ENCODE measurements at regions not wholly inside any gene's neighbourhood (a gene's known extent, or its start where the extent isn't known, plus 50 kb on each side); places are given as distances from the start of the nearest gene placed in this dataset.
"Not testable (repeated sequence)": the region's sequence is repeated elsewhere in the genome, so short reads cannot be mapped to it uniquely, and the experiment has no call there.

DNA sequence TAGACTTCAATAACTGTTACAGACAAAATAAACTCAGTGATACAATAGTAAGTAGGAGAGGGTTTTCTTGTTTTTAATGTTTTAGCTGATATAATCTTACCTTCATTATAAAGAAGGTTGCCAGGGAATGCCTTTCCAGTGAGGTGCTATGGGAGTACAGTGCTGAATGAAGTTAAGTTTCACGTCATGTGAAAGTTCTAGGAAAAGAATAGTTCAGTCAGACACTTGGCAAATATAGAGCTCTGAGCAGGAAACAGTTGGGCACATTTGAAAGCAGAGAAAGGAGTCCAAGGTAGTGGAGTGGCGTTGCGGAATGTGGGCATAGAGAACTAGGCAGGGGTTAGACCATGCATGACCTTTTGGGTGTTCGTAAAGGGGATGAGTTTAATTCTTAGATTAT lies 88.6 kb upstream of the DCN start:
- ATAC-seq, result no peak
- intact Hi-C loops (cut with DNase I), result no loop called here
- no peak for DNase-seq (ENCODE audit: low spot score)

DNA sequence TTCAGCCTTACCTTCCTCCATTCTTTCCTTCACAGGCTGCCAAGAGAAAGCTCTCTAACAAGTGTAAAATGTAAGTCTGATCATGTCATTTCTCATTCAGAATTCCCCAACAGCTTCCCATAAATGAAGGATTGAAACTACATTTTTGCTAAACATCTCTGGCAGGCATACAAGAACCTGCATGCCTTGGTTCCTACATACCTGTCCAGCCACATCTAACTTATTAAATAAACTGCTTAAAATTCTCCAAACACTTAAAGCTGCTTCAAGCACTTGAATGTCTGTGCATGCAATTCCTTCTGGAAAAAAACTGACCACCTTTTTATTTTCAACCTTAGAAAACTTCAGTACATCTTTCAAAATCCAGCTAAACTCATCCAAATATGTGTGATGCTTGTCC lies 84.4 kb upstream of the DCN start:
- intact Hi-C loops (cut with DNase I), result no loop called here
- no peak for ATAC-seq
- DNase-seq (ENCODE audit: low spot score), result no peak

DNA sequence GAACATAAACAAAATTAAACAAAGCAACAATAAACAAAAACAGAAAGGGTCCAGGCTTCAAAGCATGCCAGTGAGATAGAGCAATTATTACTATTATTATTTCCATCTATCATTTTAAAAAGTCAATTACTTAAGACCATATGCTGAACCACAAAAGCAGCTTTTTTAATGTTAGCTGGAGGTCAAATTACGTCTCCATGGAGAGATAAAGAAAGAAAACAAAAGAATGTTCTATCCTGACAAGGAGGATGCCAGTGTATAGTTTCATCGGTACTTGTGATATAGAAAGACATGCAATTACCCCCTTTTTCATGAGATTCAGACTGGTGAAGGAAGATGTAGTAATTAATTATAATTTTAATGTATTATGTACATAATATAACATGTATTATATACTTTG lies 81.6 kb upstream of the DCN start:
- intact Hi-C loops (cut with DNase I), result no loop called here
- ATAC-seq (no peak), DNase-seq (ENCODE audit: low spot score) (no peak)

DNA sequence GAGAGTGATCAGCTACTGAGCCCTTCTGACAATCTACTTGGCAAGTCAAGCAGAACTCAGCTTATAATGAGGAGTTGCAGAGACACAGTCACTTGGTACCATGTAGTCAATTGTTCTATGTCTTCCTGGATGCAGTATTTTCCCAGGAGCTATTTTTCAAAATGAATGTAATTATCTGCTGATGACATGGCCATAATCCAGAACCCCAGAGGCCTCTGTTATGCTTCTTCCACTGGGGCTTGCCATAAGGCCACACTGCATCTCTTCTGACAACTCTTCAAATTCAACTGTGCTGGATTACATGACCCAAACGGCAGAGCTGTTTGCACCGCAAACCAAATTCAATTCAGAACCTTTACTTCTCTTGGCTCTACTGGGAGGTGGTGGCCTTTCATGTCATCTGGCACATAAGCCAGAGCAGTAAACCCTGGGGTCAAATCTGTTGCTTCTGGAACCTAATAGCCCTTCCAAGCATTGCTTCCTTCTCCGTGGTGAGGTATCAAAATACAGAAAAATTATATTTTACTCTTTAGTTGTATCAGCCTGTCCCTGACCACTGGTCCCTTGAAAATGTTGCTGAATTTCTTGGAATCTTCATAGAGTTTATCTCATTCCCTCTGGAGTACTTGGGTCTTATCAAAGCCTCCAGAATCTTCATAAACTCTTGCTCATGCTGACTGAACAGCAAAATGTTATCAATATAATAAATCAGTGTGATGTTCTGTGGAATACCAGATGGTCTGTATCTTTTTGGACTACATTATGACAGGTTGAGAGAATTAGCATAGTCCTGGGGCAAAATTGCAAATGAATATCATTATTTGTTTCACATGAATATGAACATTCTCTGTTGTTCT lies 79.4 kb upstream of the DCN start:
- ATAC-seq (peak; percentile 82), DNase-seq (ENCODE audit: low spot score) (no peak)
- intact Hi-C loops (cut with DNase I), result no loop called here

DNA sequence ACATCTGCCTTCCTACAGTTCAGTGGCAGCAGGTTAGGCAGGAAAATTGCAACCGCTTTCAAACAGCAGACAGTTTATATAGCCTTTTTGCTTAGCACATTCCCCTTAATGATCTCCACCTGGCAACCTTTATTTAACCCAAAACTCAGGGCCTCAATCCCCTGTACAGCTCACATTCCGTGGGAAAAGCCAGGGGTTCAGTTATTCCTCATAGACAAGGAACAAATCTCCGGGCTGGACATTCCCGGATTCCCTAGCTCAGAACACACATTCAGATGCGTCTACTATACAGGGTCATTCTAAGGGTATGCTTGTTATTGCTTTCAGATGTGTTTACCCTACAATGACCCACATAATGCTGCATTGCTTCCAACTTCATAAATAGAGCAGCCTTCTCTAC lies 73.8 kb upstream of the DCN start:
- intact Hi-C loops (cut with DNase I), result no loop called here
- DNase-seq (ENCODE audit: low spot score), result no peak
- peak; percentile 43 for ATAC-seq

DNA sequence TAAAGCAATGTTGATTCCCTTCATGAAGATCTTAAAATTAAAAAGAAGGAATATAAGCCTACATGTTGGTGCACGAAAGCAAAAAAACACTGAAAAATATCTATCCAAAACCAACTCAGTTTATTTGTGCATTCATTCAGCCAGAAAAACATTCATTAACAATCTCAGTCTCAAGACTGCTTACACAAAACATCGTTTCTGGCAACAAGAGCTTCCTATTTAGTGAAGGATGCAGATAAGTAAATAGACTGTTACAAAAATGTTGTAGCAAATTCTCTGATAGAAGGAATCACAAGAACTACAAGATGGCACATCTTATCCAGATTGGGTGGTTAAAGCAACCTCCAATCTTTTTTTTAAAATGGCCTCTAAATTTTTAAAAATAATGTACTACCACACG lies 69.7 kb upstream of the DCN start:
- DNase-seq (ENCODE audit: low spot score), result no peak
- ATAC-seq, result no peak
- intact Hi-C loops (cut with DNase I), result no loop called here

DNA sequence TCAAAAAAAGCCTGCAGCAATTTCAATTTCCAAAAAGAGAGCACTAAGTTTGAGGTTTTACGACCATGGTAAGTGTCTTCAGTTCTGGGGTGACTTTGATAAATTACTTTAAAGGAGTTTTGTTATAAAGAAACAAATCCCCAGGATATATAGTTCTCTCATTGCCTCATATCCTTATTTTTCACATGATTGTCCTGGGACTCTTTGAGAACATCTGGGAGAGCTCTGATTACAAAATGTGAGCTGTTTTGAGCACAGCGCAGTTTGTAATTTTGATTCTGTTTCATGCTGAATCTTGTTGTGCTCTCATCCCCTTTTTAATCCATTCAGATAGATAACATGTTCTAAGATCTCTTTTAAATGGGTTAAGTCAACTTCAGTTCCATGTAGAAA lies 67.7 kb upstream of the DCN start:
- peak; percentile 93 for ATAC-seq
- intact Hi-C loops (cut with DNase I), result no loop called here

DNA sequence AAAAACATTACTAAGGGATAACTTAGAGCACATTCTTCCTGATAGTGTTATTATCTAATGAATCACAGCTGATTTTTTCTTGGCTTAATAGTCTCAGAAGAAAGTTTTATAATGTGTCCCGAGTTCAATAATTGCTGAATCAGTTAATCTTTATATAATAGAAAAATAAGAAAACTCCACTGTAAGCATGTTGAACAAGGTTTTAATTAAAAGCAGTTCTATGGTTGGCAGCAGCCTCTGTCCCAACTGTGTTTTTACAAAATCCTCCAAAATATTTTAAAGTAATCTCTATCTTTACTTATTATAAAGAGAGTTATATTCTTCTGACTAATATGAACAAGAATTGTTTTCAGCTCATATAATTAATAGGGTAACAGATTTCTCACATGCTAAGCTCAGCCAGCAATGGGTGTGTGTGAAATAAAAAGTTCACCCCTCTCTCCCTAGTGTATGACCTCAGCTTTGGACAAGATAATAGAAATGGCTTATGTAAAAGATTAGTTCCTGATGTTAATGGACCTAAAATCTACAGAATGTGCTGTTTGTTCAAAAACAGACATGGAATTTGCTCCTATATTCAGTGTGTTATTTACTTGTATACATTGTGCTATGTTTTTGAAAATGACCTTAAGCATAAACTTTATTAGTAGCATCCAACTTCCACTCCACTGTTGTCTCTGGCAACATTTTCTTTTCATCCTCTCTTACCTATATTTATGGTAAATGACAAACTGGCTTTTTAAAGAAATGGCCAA lies 67.1 kb upstream of the DCN start:
- ATAC-seq (peak; percentile 87), DNase-seq (ENCODE audit: low spot score) (no peak)
- intact Hi-C loops (cut with DNase I), result no loop called here

More for the DNA sequence above, 67.7 kb upstream of the DCN start:
- DNase-seq (ENCODE audit: low spot score), result no peak

DNA sequence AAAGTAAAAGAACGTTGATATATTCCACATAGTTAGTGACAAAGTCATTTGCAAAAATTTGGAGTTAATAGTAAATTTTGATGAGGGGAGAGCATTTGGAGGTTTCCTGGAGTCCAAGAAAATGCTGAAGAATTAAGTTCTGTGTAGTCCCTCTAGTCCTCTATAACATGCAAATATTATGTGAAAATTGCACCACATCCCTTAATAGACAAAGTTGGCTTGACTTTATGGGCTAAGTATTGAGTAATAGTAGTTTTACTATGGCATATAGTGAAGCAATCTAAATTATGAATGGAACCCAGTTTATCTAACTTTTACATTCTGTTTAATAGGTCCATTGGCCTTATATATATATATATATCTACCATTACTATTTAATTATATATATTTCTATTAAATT lies 66.4 kb upstream of the DCN start:
- ATAC-seq (no peak), DNase-seq (ENCODE audit: low spot score) (no peak)
- intact Hi-C loops (cut with DNase I), result no loop called here

DNA sequence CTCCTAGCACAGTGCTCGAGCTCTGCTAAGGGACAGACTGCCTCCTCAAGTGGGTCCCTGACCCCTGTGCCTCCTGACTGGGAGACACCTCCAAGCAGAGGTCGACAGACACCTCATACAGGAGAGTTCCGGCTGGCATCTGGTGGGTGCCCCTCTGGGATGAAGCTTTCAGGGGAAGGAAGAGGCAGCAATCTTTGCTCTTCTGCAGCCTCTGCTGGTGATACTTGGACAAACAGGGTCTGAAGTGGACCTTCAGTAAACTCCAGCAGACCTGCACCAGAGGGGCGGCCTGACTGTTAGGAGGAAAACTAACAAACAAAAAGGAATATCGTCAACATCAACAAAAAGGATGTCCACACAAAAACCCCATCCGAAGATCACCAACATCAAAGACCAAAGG lies 60.6 kb upstream of the DCN start:
- peak; percentile 53 for DNase-seq (ENCODE audit: low spot score)
- intact Hi-C loops (cut with DNase I); ATAC-seq: not testable (repeated sequence)

DNA sequence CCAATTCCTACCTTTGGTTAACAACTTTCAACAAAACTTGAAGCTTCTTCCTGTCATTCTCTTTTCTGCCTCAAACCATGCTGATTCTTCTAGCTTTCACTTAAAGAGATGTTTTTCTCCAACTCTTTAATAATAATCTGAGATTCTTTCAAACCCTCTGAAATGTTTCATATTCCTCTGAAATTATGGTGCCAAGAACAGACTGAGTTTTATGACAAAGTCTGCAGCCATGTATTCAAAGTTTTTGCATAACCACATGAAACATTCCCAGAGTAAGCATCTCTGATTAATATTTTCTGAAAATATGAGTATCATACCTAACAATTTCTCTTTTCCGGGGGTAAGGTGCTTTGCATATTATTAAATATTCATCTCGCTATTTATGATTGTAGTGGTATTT lies 59.1 kb upstream of the DCN start:
- no peak for DNase-seq (ENCODE audit: low spot score)
- no peak for ATAC-seq
- intact Hi-C loops (cut with DNase I), result no loop called here

DNA sequence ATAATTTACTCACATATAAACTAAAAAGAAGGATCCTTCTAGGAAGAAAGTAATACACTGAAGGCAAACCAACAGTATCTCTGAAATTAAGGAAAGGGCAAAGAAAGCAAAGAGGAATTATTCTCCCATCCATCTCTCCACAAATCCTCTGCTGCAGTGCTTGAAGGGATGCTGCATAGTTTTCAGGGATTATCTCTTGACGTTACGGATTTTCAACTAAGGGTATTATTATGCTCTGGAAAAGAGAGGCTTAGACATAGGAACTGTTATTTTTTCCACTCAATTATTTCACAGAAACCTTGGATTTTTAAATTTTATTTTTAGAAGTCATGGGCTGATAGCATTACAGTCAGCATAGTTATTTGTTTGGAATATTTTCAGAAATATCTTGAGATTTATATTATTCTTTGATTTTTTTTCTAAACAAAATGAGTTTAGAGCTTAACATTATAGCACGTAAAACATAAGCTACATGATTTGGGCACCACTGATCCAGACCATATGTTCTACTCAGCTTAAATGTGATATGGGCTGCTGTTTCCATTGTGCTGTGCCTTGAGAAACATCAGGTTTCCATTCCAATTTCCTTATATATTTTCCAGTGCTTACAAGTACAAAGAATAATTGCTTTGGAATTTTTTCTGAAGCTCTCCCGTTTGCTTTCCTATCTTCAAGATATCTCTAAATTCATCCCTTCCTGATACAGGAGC lies 57.9 kb upstream of the DCN start:
- intact Hi-C loops (cut with DNase I), result no loop called here
- no peak for DNase-seq (ENCODE audit: low spot score)
- peak; percentile 45 for ATAC-seq

DNA sequence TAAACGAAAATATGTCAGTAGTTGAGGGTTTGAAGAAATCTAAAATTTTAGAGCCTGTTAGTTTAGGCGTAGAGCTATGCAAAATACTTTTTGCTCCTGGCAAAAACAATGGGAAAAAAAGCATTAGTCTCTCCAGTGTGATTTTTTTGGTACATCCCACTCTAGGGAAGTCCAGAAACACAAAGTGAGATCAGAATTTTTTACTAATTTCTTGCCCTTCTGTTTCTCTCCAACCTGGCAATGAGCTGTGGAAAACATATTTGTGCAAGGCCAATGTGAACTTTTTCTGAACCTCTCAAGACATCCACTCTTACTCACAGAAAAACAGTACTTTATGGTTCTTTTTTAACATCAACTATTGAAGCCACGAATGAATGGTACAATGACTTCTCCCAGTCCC lies 56.9 kb upstream of the DCN start:
- DNase-seq (ENCODE audit: low spot score) (no peak), ATAC-seq (peak; percentile 96)
- intact Hi-C loops (cut with DNase I), result no loop called here

All from sciatic nerve (tissue), 2 donors.